ENCODE measurements at regions not wholly inside any gene's neighbourhood (a gene's known extent, or its start where the extent isn't known, plus 50 kb on each side); places are given as distances from the start of the nearest gene placed in this dataset.
"Not testable (repeated sequence)": the region's sequence is repeated elsewhere in the genome, so short reads cannot be mapped to it uniquely, and the experiment has no call there.

DNA sequence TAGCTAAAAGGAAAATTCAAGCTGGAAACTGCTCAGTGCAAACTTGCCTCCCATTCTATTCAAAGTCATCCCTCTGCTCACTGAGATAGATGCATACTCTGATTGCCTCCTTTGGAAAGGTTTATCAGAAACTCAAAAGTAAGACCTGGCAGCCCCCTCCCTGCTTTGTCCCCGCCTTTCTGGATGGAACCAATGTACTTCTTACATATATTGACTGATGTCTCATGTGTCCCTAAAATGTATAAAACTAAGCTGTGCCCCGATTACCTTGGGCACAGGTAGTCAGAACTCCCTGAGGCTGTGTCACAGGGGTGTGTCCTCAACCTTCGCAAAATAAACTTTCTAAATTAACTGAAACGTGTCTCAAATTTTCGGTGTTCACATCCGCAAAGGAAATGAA lies 229.1 kb upstream of the PRSS16 start:
- TF ChIP-seq, protein P1, sequence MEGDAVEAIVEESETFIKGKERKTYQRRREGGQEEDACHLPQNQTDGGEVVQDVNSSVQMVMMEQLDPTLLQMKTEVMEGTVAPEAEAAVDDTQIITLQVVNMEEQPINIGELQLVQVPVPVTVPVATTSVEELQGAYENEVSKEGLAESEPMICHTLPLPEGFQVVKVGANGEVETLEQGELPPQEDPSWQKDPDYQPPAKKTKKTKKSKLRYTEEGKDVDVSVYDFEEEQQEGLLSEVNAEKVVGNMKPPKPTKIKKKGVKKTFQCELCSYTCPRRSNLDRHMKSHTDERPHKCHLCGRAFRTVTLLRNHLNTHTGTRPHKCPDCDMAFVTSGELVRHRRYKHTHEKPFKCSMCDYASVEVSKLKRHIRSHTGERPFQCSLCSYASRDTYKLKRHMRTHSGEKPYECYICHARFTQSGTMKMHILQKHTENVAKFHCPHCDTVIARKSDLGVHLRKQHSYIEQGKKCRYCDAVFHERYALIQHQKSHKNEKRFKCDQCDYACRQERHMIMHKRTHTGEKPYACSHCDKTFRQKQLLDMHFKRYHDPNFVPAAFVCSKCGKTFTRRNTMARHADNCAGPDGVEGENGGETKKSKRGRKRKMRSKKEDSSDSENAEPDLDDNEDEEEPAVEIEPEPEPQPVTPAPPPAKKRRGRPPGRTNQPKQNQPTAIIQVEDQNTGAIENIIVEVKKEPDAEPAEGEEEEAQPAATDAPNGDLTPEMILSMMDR (IDR thresholded peaks at IDR 0.05; ENCODE audit: low read depth, low read length): not testable (repeated sequence)
- TF ChIP-seq, protein P2, sequence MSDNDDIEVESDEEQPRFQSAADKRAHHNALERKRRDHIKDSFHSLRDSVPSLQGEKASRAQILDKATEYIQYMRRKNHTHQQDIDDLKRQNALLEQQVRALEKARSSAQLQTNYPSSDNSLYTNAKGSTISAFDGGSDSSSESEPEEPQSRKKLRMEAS (IDR thresholded peaks at IDR 0.05; ENCODE audit: low read depth, low read length): not testable (repeated sequence)

Measured in NB4 (cell line).